Astrocyte of the cerebellum (primary cell): ENCODE measurements at regions not wholly inside any gene's neighbourhood (a gene's known extent, or its start where the extent isn't known, plus 50 kb on each side); places are given as distances from the start of the nearest gene placed in this dataset.
"Not testable (repeated sequence)": the region's sequence is repeated elsewhere in the genome, so short reads cannot be mapped to it uniquely, and the experiment has no call there.

ENCODE experiments used
- DNase-seq: peaks from one replicate; pipeline ENCODE4 v3.0.0-alpha.2; 2011; ENCODE audit warnings: low read depth
- H3K4me3 ChIP-seq: 2 replicates; pipeline ENCODE4 v1.5.1; 2011; ENCODE audit warnings: mild to moderate bottlenecking, low read depth, low read length, moderate library complexity
- CTCF ChIP-seq: IDR thresholded peaks from 2 replicates; pipeline ENCODE4 v1.5.1; 2012; ENCODE audit warnings: low read length, low read depth, moderate library complexity, mild to moderate bottlenecking; ENCODE audit errors: missing control alignments
- in situ Hi-C: cut with HindIII; loops from 2 replicates; pipeline ENCODE4 v1.10.0; 2017; ENCODE audit warnings: low sequenced_read_pairs

GRCh38 chr5:89308606-89309040 is 425.6 kb upstream of the MEF2C start:
- no peak for TF ChIP-seq CTCF
- in situ Hi-C loops: no loop called here
- H3K4me3 ChIP-seq: no peak overlapping the region
- DNase-seq: no peak

GRCh38 chr5:89307972-89308371 is 425.0 kb upstream of the MEF2C start:
- TF ChIP-seq CTCF: no peak
- in situ Hi-C loops: no loop called here
- H3K4me3 ChIP-seq: no peak overlapping the region
- DNase-seq: no peak

GRCh38 chr5:89307141-89307540 is 424.2 kb upstream of the MEF2C start:
- H3K4me3 ChIP-seq, in situ Hi-C loops, DNase-seq: not testable (repeated sequence)

- in situ Hi-C loops: no loop called here
- no peak for TF ChIP-seq CTCF
- no peak for DNase-seq
- no peak overlapping the region for H3K4me3 ChIP-seq
These were observed 420.1 kb upstream of the MEF2C start for GRCh38 chr5:89303033-89303480.

GRCh38 chr5:89302102-89302891 is 419.3 kb upstream of the MEF2C start:
- TF ChIP-seq CTCF: no peak
- in situ Hi-C loops: no loop called here
- H3K4me3 ChIP-seq: no peak overlapping the region
- DNase-seq: no peak

- no peak overlapping the region for H3K4me3 ChIP-seq
- DNase-seq: no peak
- in situ Hi-C loops: no loop called here
- TF ChIP-seq CTCF: no peak
These were observed 418.5 kb upstream of the MEF2C start for GRCh38 chr5:89301321-89302025.

GRCh38 chr5:89300426-89300970 is 417.5 kb upstream of the MEF2C start:
- no peak overlapping the region for H3K4me3 ChIP-seq

More at GRCh38 chr5:89300426-89300970, 417.5 kb upstream of the MEF2C start:
- in situ Hi-C loops: no loop called here
- TF ChIP-seq CTCF: no peak
- no peak for DNase-seq
